Trophoblast cell (in vitro differentiated cells and primary cell): ENCODE measurements at regions not wholly inside any gene's neighbourhood (a gene's known extent, or its start where the extent isn't known, plus 50 kb on each side); places are given as distances from the start of the nearest gene placed in this dataset.

Source experiments
- DNase-seq, 2 donors: peaks; one replicate each; pipeline ENCODE4 v3.0.0-alpha.2; 2016
- H2AFZ ChIP-seq: 2 replicates; pipeline ENCODE4 v1.6.1; 2013; ENCODE audit warnings: low read length, moderate library complexity, mild to moderate bottlenecking; ENCODE audit not compliant: insufficient read depth, poor library complexity
- H2AK5ac ChIP-seq: 2 replicates; pipeline ENCODE4 v1.6.1; 2013; ENCODE audit warnings: mild to moderate bottlenecking, low read length
- H2BK120ac ChIP-seq: 2 replicates; pipeline ENCODE4 v1.6.1; 2013; ENCODE audit warnings: low read length, mild to moderate bottlenecking, moderate library complexity; ENCODE audit not compliant: insufficient read depth, poor library complexity
- H2BK12ac ChIP-seq: 2 replicates; pipeline ENCODE4 v1.6.1; 2013; ENCODE audit warnings: mild to moderate bottlenecking, low read length, moderate library complexity
- H2BK5ac ChIP-seq: 2 replicates; pipeline ENCODE4 v1.6.1; 2013; ENCODE audit warnings: low read length, low read depth, moderate library complexity, mild to moderate bottlenecking; ENCODE audit not compliant: poor library complexity
- H3K14ac ChIP-seq: 2 replicates; pipeline ENCODE4 v1.6.1; 2013; ENCODE audit warnings: mild to moderate bottlenecking, low read length
- H3K18ac ChIP-seq: 2 replicates; pipeline ENCODE4 v1.6.1; 2013; ENCODE audit warnings: mild to moderate bottlenecking, low read length
- H3K23ac ChIP-seq: 2 replicates; pipeline ENCODE4 v1.6.1; 2013; ENCODE audit warnings: low read length
- H3K27ac ChIP-seq: 2 replicates; pipeline ENCODE4 v1.5.1; 2013; ENCODE audit warnings: low read depth, mild to moderate bottlenecking, inconsistent platforms, low read length, moderate library complexity
- H3K27me3 ChIP-seq: 2 replicates; pipeline ENCODE4 v1.6.1; 2013; ENCODE audit warnings: inconsistent platforms, mild to moderate bottlenecking, low read length, moderate library complexity; ENCODE audit not compliant: insufficient read depth
- H3K36me3 ChIP-seq, 2 experiments: 1 replicate in 1 of 2; 2 replicates in 1 of 2; pipeline ENCODE4 v1.6.1; 2013; ENCODE audit warnings: low read length in 2 of 2, mild to moderate bottlenecking in 2 of 2, moderate library complexity in 1 of 2; ENCODE audit not compliant: insufficient read depth in 2 of 2, control insufficient read depth in 1 of 2
- H3K4ac ChIP-seq: 2 replicates; pipeline ENCODE4 v1.6.1; 2013; ENCODE audit warnings: low read depth, mild to moderate bottlenecking, low read length, moderate library complexity
- H3K4me1 ChIP-seq, 2 experiments: 1 replicate in 1 of 2; 2 replicates in 1 of 2; pipeline ENCODE4 v1.6.1; 2013; ENCODE audit warnings: low read length in 2 of 2, mild to moderate bottlenecking in 2 of 2, moderate library complexity in 1 of 2; ENCODE audit not compliant: insufficient read depth in 2 of 2, control insufficient read depth in 1 of 2
- H3K4me2 ChIP-seq: 2 replicates; pipeline ENCODE4 v1.6.1; 2013; ENCODE audit warnings: inconsistent platforms, mild to moderate bottlenecking, low read length, moderate library complexity
- H3K4me3 ChIP-seq: 2 replicates; pipeline ENCODE4 v1.5.1; 2013; ENCODE audit warnings: mild to moderate bottlenecking, low read depth, low read length, inconsistent platforms
- H3K79me1 ChIP-seq: one replicate; pipeline ENCODE4 v1.6.1; 2013; ENCODE audit warnings: low read length
- H3K79me2 ChIP-seq: 2 replicates; pipeline ENCODE4 v1.6.1; 2013; ENCODE audit warnings: low read length, mild to moderate bottlenecking; ENCODE audit not compliant: control insufficient read depth, insufficient read depth, poor library complexity
- H3K9ac ChIP-seq: 2 replicates; pipeline ENCODE4 v1.6.1; 2013; ENCODE audit warnings: mild to moderate bottlenecking, low read length
- H3K9me3 ChIP-seq: 2 replicates; pipeline ENCODE4 v1.6.1; 2013; ENCODE audit warnings: low read depth, mild to moderate bottlenecking, control low read depth, inconsistent platforms, low read length; ENCODE audit not compliant: insufficient read depth
- H4K12ac ChIP-seq: 2 replicates; pipeline ENCODE4 v1.6.1; 2013; ENCODE audit warnings: low read depth, mild to moderate bottlenecking, low read length, moderate library complexity
- H4K8ac ChIP-seq: 2 replicates; pipeline ENCODE4 v1.6.1; 2013; ENCODE audit warnings: low read depth, mild to moderate bottlenecking, low read length, moderate library complexity
- H4K91ac ChIP-seq: one replicate; pipeline ENCODE4 v1.6.1; 2013; ENCODE audit warnings: low read depth, mild to moderate bottlenecking, low read length, moderate library complexity
- WGBS: extraction: QIAGEN DNeasy Blood & Tissue Kit; methylation state at CpG from one replicate; pipeline ENCODE4 v1.1.7; 2013; ENCODE audit warnings: missing lambda C conversion rate; ENCODE audit not compliant: insufficient read length, insufficient coverage; ENCODE audit errors: extremely low coverage; 5-methylcytosine and 5-hydroxymethylcytosine counted together

DNA sequence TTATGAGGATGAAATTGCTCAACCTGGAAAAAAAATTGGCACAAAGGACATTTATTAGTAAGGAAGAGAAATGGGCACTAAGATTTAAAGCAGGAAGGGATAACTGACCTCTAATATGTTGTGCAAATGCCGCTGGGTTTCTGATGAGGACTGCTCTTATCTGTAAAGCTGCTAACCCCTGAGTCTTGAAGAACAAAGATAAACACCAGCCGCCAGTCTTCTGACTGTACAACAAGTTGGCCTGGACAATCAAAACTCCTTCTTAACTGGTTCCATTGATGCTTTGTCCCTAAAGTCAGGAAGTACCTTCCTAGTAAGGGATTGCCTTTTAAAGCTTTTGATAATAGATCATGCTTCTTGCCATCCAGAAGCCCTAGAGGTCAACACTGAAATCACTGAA, 301.8 kb downstream of the TRIB2 start:
- H3K9me3 ChIP-seq: no peaks in the 10 kb centered on the region
- H3K79me2 ChIP-seq: no peaks in the 10 kb centered on the region
- H2BK12ac ChIP-seq: no peak overlapping the region
- H3K36me3 ChIP-seq: no peaks in the 10 kb centered on the region
- no peak overlapping the region for H3K4me2 ChIP-seq
- no peak overlapping the region for H3K9ac ChIP-seq
- H2BK5ac ChIP-seq: no peak overlapping the region
- no peak overlapping the region for H2BK120ac ChIP-seq
- H3K18ac ChIP-seq: no peak overlapping the region
- no peak overlapping the region for H3K14ac ChIP-seq
- no peaks in the 10 kb centered on the region for H3K27me3 ChIP-seq
- H3K4ac ChIP-seq: no peak overlapping the region
- no peak overlapping the region for H4K8ac ChIP-seq
- H2AK5ac ChIP-seq: no peak overlapping the region
- no peaks in the 10 kb centered on the region for H3K79me1 ChIP-seq
- H2AFZ ChIP-seq: no peak overlapping the region
- no peak for DNase-seq
- H3K23ac ChIP-seq: no peak overlapping the region
- no peak overlapping the region for H3K27ac ChIP-seq
- no peak overlapping the region for H4K12ac ChIP-seq
- no peaks in the 10 kb centered on the region for H3K4me1 ChIP-seq
- WGBS: no CpG with 5 or more reads among the region's 2 CpGs
- no peak overlapping the region for H4K91ac ChIP-seq
- no peak overlapping the region for H3K4me3 ChIP-seq

DNA sequence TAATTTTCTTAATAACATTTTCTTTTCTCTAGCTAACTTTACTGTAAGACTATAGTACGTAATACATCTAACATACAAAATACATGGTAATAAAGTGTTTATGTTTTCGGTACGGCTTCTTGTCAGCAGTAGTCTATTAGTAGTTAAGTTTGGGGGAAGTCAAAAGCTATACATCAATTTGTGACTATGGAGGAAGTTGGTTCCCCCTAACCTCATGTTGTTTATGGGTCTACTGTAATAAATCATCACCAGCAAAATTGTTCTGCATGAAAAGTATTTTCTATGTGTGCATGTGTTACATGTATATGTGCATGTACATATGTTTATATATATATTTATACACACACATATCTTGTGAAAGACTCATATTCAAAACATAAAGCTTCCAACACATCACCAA, 303.0 kb downstream of the TRIB2 start:
- Histone ChIP-seq H2AK5ac (no peak overlapping the region), H3K27me3 (no peaks in the 10 kb centered on the region), H2BK12ac (no peak overlapping the region), H3K18ac (no peak overlapping the region), H3K4me2 (no peak overlapping the region), H3K9ac (no peak overlapping the region), H3K4me1 (no peaks in the 10 kb centered on the region), H2BK120ac (no peak overlapping the region), H3K79me1 (no peaks in the 10 kb centered on the region), H3K9me3 (no peaks in the 10 kb centered on the region), H2AFZ (no peak overlapping the region), H3K27ac (no peak overlapping the region), H3K36me3 (no peaks in the 10 kb centered on the region), H4K91ac (no peak overlapping the region), H3K4ac (no peak overlapping the region), H2BK5ac (no peak overlapping the region), H3K14ac (no peak overlapping the region), H4K8ac (no peak overlapping the region), H3K4me3 (no peak overlapping the region), H3K23ac (no peak overlapping the region), H4K12ac (no peak overlapping the region), H3K79me2 (no peaks in the 10 kb centered on the region)
- DNase-seq: no peak
- WGBS: no CpG with 5 or more reads among the region's 3 CpGs

DNA sequence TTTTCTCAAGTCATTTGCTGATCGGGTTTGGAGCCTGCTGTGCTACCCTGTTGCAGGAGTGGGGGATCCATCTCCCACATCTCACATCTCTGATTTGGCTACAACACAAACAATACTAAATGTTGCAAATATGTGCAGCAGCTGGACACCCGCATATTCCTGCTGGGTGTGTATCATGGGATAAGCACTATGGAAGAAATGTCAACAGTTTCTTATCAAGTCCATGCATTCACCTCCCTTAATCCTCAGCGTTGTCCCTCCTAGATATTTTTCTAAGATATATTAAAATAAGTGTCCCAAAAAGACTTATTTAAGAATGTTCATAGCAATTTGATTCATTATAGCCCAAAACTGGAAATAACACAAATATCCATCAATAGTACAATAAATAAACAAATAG, 303.7 kb downstream of the TRIB2 start:
- no peak for DNase-seq
- H4K8ac ChIP-seq: no peak overlapping the region
- H3K4me3 ChIP-seq: no peak overlapping the region
- H2AFZ ChIP-seq: no peak overlapping the region
- H2AK5ac ChIP-seq: no peak overlapping the region
- H2BK12ac ChIP-seq: no peak overlapping the region
- H4K91ac ChIP-seq: no peak overlapping the region
- WGBS: no CpG with 5 or more reads among the region's 3 CpGs
- H3K9ac ChIP-seq: no peak overlapping the region
- no peaks in the 10 kb centered on the region for H3K27me3 ChIP-seq
- no peaks in the 10 kb centered on the region for H3K79me2 ChIP-seq
- H3K4me1 ChIP-seq: no peaks in the 10 kb centered on the region
- no peaks in the 10 kb centered on the region for H3K36me3 ChIP-seq
- no peak overlapping the region for H3K4me2 ChIP-seq
- no peak overlapping the region for H3K27ac ChIP-seq
- H3K14ac ChIP-seq: no peak overlapping the region
- H3K9me3 ChIP-seq: no peaks in the 10 kb centered on the region
- no peak overlapping the region for H3K23ac ChIP-seq
- no peak overlapping the region for H3K18ac ChIP-seq
- H2BK120ac ChIP-seq: no peak overlapping the region
- no peak overlapping the region for H4K12ac ChIP-seq
- no peaks in the 10 kb centered on the region for H3K79me1 ChIP-seq
- no peak overlapping the region for H3K4ac ChIP-seq
- H2BK5ac ChIP-seq: no peak overlapping the region

DNA sequence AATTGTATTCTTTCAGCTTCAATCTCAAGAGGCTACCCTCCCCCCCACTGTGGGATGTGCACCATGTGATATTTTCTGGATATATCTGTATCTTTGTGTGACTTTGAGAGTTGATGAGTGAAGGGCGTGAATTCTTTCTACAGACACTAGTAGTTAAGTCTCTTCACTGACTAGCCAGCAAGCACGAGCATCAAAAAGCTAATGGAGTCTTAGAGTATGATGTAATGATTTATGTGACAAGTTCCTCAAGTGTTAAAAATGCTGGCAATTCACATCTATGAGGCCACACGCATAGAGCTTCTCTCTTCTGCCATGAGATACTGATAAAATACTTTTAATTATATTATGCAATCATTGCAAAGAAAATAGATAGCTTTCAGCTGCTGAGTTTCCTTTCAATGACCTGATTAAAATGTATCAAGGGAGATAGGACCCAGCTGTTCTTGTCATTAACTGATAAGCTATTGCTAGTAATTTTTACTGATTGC, 304.8 kb downstream of the TRIB2 start:
- Histone ChIP-seq H3K79me2 (no peaks in the 10 kb centered on the region), H2BK5ac (no peak overlapping the region), H2AK5ac (no peak overlapping the region), H2AFZ (no peak overlapping the region), H4K8ac (no peak overlapping the region), H2BK120ac (no peak overlapping the region), H3K79me1 (no peaks in the 10 kb centered on the region), H2BK12ac (no peak overlapping the region), H4K12ac (no peak overlapping the region), H3K14ac (no peak overlapping the region), H3K4ac (no peak overlapping the region), H3K9me3 (no peaks in the 10 kb centered on the region), H4K91ac (no peak overlapping the region), H3K9ac (no peak overlapping the region), H3K36me3 (no peaks in the 10 kb centered on the region), H3K18ac (no peak overlapping the region), H3K4me2 (no peak overlapping the region), H3K27me3 (no peaks in the 10 kb centered on the region), H3K27ac (no peak overlapping the region), H3K4me3 (no peak overlapping the region), H3K4me1 (no peaks in the 10 kb centered on the region), H3K23ac (no peak overlapping the region)
- no peak for DNase-seq
- WGBS: no CpG with 5 or more reads among the region's 3 CpGs
